DND-41 (cell line): ENCODE measurements at regions not wholly inside any gene's neighbourhood (a gene's known extent, or its start where the extent isn't known, plus 50 kb on each side); places are given as distances from the start of the nearest gene placed in this dataset.

Source experiments
- EZH2 ChIP-seq: IDR thresholded peaks from 3 replicates; pipeline ENCODE4 v1.6.1; 2012; ENCODE audit warnings: borderline replicate concordance, low read depth, mild to moderate bottlenecking, moderate library complexity, low read length, inconsistent platforms; ENCODE audit not compliant: severe bottlenecking
- TF ChIP-seq, protein P1 (sequence below): IDR thresholded peaks from 2 replicates; pipeline ENCODE4 v1.5.1; 2012; ENCODE audit warnings: borderline replicate concordance, low read length, moderate library complexity, mild to moderate bottlenecking; ENCODE audit not compliant: poor library complexity, severe bottlenecking; ENCODE audit errors: extremely low read depth

DNA sequence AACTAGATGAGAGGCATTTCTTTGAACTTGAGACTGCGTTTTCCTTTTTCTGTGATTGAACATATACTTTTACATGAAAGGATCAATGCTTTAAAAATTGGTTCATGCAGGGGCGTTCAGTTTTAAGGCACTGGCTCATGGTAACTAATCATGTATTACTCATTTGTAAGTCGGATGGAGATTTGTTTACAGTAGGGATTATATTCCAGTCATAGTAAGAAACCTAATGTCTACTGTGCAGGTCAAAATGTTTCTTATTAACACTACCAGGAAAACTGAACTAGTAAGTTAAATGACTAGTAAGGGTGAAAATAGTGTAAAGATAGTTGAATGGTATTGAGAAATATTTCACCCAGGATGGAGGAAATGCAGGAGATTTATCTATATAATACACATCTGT, 258.8 kb upstream of the GBE1 start:
- TF ChIP-seq, protein P1, sequence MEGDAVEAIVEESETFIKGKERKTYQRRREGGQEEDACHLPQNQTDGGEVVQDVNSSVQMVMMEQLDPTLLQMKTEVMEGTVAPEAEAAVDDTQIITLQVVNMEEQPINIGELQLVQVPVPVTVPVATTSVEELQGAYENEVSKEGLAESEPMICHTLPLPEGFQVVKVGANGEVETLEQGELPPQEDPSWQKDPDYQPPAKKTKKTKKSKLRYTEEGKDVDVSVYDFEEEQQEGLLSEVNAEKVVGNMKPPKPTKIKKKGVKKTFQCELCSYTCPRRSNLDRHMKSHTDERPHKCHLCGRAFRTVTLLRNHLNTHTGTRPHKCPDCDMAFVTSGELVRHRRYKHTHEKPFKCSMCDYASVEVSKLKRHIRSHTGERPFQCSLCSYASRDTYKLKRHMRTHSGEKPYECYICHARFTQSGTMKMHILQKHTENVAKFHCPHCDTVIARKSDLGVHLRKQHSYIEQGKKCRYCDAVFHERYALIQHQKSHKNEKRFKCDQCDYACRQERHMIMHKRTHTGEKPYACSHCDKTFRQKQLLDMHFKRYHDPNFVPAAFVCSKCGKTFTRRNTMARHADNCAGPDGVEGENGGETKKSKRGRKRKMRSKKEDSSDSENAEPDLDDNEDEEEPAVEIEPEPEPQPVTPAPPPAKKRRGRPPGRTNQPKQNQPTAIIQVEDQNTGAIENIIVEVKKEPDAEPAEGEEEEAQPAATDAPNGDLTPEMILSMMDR = no peak
- no peak for TF ChIP-seq EZH2
